ENCODE measurements at regions not wholly inside any gene's neighbourhood (a gene's known extent, or its start where the extent isn't known, plus 50 kb on each side); places are given as distances from the start of the nearest gene placed in this dataset.

GRCh38 chr3:177435301-177435700 is 238.0 kb upstream of the TBL1XR1 start:
- TF ChIP-seq CTCF (IDR thresholded peaks at IDR 0.05 in 8 of 11, conservative IDR thresholded peaks at IDR 0.05 in 3 of 11), result no peak
- TF ChIP-seq POLR2A (IDR thresholded peaks at IDR 0.05), result no peak
- TF ChIP-seq POLR2AphosphoS5 (IDR thresholded peaks at IDR 0.05), result no peak

Data from spleen (tissue), 7 donors.